ENCODE measurements at regions not wholly inside any gene's neighbourhood (a gene's known extent, or its start where the extent isn't known, plus 50 kb on each side); places are given as distances from the start of the nearest gene placed in this dataset.

DNA sequence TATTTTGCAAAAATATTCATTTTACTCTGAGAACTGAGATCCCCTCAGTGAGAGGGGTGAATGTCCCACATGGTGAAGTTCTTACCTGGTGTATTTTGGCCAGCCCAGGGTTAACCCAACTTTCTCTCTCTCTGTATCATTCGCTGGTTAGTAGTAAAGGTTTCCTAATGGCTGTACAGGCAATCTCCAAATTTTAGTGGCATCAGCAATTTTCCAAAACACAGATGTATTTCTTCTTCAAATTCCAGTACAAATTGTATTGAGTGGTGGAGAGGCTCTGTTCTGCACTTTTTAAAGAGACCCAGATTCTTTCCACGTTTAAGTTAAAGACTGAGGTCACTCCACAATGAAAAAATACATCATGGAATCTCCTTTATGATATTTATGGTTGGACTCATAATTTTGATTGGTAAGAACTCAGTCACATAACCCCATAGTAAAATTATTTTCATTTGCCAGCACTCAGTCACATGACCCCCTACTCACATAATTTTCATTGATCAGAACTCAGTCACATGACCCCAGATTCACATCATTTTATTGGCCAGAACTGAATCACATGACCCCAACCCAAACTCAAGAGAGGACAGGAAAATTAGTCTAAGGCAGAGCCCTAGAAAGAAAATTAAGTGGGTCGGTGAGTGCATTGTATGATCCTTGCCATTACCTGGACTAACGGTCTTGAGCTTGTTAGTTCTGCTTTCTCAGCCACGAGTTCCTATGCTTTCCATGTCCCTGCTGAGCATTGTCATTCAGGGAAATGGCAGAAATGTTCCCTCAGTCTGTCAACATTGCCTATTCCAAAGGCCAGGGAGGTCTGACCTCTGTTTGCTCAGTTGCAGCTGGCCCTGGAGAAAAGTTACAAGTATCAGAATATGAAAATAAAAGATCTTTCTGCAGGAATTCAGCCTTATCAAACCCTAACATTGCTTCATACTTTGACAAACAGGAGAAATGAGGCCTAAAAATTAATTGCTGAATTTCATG, 1536.2 kb downstream of the AACS start:
- ChIA-PET CTCF (no interaction called here), POLR2A (ENCODE audit: low non-redundant PET) (no interaction called here)
- no peak for DNase-seq (ENCODE audit: low spot score)
- no peak overlapping the region for H3K27ac ChIP-seq
- TF ChIP-seq, protein P1, sequence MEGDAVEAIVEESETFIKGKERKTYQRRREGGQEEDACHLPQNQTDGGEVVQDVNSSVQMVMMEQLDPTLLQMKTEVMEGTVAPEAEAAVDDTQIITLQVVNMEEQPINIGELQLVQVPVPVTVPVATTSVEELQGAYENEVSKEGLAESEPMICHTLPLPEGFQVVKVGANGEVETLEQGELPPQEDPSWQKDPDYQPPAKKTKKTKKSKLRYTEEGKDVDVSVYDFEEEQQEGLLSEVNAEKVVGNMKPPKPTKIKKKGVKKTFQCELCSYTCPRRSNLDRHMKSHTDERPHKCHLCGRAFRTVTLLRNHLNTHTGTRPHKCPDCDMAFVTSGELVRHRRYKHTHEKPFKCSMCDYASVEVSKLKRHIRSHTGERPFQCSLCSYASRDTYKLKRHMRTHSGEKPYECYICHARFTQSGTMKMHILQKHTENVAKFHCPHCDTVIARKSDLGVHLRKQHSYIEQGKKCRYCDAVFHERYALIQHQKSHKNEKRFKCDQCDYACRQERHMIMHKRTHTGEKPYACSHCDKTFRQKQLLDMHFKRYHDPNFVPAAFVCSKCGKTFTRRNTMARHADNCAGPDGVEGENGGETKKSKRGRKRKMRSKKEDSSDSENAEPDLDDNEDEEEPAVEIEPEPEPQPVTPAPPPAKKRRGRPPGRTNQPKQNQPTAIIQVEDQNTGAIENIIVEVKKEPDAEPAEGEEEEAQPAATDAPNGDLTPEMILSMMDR (conservative IDR thresholded peaks at IDR 0.05; ENCODE audit: low read depth) = no peak

DNA sequence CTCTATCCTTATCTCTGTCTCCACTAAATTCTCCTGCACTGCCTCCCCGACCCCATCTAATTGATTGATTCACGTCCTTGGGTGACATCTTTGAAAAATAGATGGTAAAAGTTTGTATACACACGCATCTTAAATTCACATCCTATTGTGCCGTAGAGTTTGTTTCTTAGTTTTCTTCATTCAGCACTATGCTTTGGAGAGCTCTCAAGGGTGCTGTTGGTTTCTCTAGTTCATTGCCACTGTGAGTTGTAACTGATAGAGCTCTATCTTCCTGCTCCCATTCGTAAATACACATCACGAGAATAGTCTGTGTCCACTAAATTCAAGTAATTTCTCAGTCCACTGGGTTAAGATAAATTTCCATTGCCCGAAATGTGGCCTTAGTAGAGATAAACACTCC, 1537.4 kb downstream of the AACS start:
- no peak overlapping the region for H3K27ac ChIP-seq
- no peak for DNase-seq (ENCODE audit: low spot score)
- TF ChIP-seq, protein P1 (conservative IDR thresholded peaks at IDR 0.05; ENCODE audit: low read depth) = no peak
- ChIA-PET POLR2A (ENCODE audit: low non-redundant PET) (no interaction called here), CTCF (no interaction called here)

DNA sequence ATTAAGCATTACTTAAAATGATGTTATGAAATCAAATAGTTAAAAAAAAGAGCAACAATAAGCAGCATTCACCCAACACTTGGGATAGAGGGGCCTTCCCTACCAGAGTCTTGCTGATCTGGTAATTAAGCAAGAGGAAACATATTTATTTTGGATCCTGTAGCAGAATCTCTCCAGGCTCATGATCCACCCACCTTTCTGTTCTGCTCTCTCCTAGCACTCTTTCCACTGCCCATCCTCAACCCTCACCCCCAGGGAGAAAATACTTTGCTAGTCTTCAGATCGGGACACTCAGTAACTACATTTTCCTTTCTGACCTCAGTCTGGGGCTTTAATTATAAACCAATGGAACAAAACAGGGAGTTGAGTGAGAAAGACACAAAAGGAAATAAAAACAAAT, 1541.9 kb downstream of the AACS start:
- ChIA-PET POLR2A (ENCODE audit: low non-redundant PET) (no interaction called here), CTCF (no interaction called here)
- TF ChIP-seq, protein P1 (conservative IDR thresholded peaks at IDR 0.05; ENCODE audit: low read depth) = no peak
- H3K27ac ChIP-seq = no peak overlapping the region
- DNase-seq (ENCODE audit: low spot score) = no peak

DNA sequence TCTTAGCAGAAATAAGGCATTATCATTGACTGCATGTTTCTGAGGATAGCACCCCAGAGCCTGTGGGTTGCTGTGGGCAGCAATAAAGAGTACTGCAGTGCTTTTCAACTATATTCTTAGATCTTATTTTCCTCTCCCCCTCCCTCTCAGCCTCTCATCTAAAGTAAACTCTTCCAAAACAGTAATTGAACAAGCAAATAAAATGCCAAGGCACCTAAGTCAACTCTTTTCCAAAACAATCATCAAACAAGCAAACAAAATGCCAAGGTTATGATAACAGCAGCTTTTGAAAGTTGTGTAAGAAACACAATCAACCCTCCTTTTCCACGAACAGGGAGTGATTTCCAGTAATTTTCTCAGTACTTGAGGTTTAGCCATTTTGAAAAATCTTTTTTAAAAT, 1542.6 kb downstream of the AACS start:
- TF ChIP-seq, protein P1 (conservative IDR thresholded peaks at IDR 0.05; ENCODE audit: low read depth) = no peak
- CTCF ChIA-PET = no interaction called here
- no peak for DNase-seq (ENCODE audit: low spot score)
- no peak overlapping the region for H3K27ac ChIP-seq
- POLR2A ChIA-PET (ENCODE audit: low non-redundant PET) = no interaction called here

DNA sequence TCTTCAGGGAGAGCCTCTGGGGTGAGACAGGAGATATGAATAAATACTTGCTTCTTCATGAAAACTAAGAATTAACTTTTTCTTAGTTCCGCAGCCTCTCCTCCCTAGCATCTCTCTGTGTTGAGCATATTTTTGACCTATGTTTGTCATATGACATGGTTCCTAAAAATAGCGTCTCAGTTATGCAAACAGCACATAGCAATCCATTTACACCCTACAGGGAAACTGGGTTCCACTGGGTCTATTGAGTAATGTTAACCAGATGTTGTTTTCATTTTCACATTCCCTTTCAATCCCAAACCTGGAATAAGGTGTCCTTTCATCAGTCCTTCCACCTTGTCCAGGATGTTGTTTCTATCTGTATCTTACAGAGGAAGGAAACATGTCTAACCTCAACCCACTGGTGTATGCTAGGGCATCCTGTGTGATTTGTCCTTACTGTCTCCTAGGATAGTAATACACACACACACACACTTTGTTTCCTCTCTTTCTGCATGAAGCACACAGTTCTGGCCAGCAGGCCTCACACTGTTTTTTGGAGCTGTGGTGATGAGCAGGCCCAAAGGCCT, 1543.5 kb downstream of the AACS start:
- DNase-seq (ENCODE audit: low spot score) = no peak
- TF ChIP-seq, protein P1 (conservative IDR thresholded peaks at IDR 0.05; ENCODE audit: low read depth) = no peak
- H3K27ac ChIP-seq = no peak overlapping the region
- POLR2A ChIA-PET (ENCODE audit: low non-redundant PET) = no interaction called here
- CTCF ChIA-PET = no interaction called here

DNA sequence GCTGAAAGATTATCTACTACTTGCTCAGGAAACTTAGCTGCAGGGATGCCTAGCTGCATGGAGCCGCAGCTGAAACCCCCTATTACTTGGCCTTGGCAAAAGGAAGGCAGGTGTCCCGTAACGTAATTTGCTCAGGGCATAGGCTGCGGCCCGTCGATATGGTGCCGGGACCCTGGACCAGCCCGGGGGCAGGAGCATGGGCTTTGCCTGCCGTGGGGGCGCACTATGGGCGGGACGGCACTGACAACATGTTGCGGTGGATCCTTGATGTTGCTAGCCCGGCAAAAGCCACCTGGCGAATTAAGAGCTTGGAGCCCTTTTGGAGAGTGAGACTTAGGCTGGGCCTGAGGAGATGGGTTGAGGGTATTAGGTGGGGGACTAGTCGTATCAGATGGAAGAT, 1551.2 kb downstream of the AACS start:
- H3K27ac ChIP-seq = no peak overlapping the region
- no peak for DNase-seq (ENCODE audit: low spot score)
- TF ChIP-seq, protein P1 (conservative IDR thresholded peaks at IDR 0.05; ENCODE audit: low read depth) = no peak
- ChIA-PET POLR2A (ENCODE audit: low non-redundant PET) (no interaction called here), CTCF (interaction anchor here (0.6 to 0.7 kb wide), 2 partner anchors 72 to 418 kb away, joined by 3 read pairs; no protein-coding TSS in a partner anchor)

All from RWPE1 (cell line).